Liver (tissue), 8 donors: ENCODE measurements at regions not wholly inside any gene's neighbourhood (a gene's known extent, or its start where the extent isn't known, plus 50 kb on each side); places are given as distances from the start of the nearest gene placed in this dataset.

Source experiments
- DNase-seq: peaks from one replicate; pipeline ENCODE4 v3.0.0-alpha.2; 2017; ENCODE audit warnings: low spot score
- H3K27ac ChIP-seq, 2 donors: one replicate each; pipeline ENCODE4 v1.7.0; 2013; ENCODE audit warnings: inconsistent platforms in 2 of 2, low read length in 2 of 2, control low read depth in 1 of 2, low read depth in 1 of 2, mild to moderate bottlenecking in 1 of 2
- H3K27me3 ChIP-seq, 4 donors: one replicate each; pipeline versions ENCODE4 v1.6.1 to v1.7.0; 2013; ENCODE audit warnings: low read length in 3 of 4, inconsistent platforms in 1 of 4, mild to moderate bottlenecking in 1 of 4, moderate library complexity in 1 of 4; ENCODE audit not compliant: control insufficient read depth in 4 of 4, insufficient read depth in 4 of 4
- H3K36me3 ChIP-seq, 4 donors: one replicate each; pipeline versions ENCODE4 v1.6.1 to v1.7.0; 2013; ENCODE audit warnings: low read length in 3 of 4, mild to moderate bottlenecking in 3 of 4, low read depth in 1 of 4, moderate library complexity in 1 of 4; ENCODE audit not compliant: control insufficient read depth in 4 of 4, insufficient read depth in 3 of 4
- H3K4me1 ChIP-seq, 4 donors: one replicate each; pipeline versions ENCODE4 v1.6.1 to v1.7.0; 2013; ENCODE audit warnings: low read length in 3 of 4, mild to moderate bottlenecking in 3 of 4, moderate library complexity in 1 of 4; ENCODE audit not compliant: control insufficient read depth in 4 of 4, insufficient read depth in 4 of 4
- H3K4me3 ChIP-seq, 3 donors: one replicate each; pipeline versions ENCODE4 v1.6.1 to v1.7.0; 2013; ENCODE audit warnings: low read length in 3 of 3, control low read depth in 1 of 3, low read depth in 1 of 3, mild to moderate bottlenecking in 1 of 3
- H3K9ac ChIP-seq, 2 donors: one replicate each; pipeline ENCODE4 v1.7.0; 2013; ENCODE audit warnings: low read length in 2 of 2, mild to moderate bottlenecking in 2 of 2, moderate library complexity in 2 of 2, control low read depth in 1 of 2, low read depth in 1 of 2
- H3K9me3 ChIP-seq, 4 donors: one replicate each; pipeline versions ENCODE4 v1.6.1 to v1.7.0; 2013; ENCODE audit warnings: low read length in 3 of 4; ENCODE audit not compliant: control insufficient read depth in 4 of 4
- EGR1 ChIP-seq, 2 donors: IDR thresholded peaks; 2 replicates each; pipeline ENCODE4 v1.6.1; 2016 to 2018; ENCODE audit warnings: antibody characterized with exemption in 2 of 2, low read depth in 2 of 2
- FOXA1 ChIP-seq: IDR thresholded peaks from 2 replicates; pipeline ENCODE4 v1.6.1; 2016; ENCODE audit warnings: antibody characterized with exemption
- FOXA2 ChIP-seq: IDR thresholded peaks from 2 replicates; pipeline ENCODE4 v1.6.1; 2016; ENCODE audit warnings: antibody characterized with exemption
- GABPA ChIP-seq, 2 donors: IDR thresholded peaks in 1 of 2; conservative IDR thresholded peaks in 1 of 2; 2 replicates each; pipeline ENCODE4 v1.6.1; 2016; ENCODE audit warnings: antibody characterized with exemption in 2 of 2, mild to moderate bottlenecking in 1 of 2, moderate library complexity in 1 of 2
- HNF4A ChIP-seq, 2 donors: conservative IDR thresholded peaks; 2 replicates each; pipeline ENCODE4 v1.6.1; 2016; ENCODE audit warnings: antibody characterized with exemption in 2 of 2, mild to moderate bottlenecking in 2 of 2
- HNF4G ChIP-seq: IDR thresholded peaks from 2 replicates; pipeline ENCODE4 v1.6.1; 2016; ENCODE audit warnings: antibody characterized with exemption
- JUND ChIP-seq, 2 donors: IDR thresholded peaks; 2 replicates each; pipeline ENCODE4 v1.6.1; 2016; ENCODE audit warnings: antibody characterized with exemption in 2 of 2
- NR2F2 ChIP-seq: IDR thresholded peaks from 2 replicates; pipeline ENCODE4 v1.6.1; 2016; ENCODE audit warnings: antibody characterized with exemption
- RAD21 ChIP-seq, 2 donors: IDR thresholded peaks; 2 replicates each; pipeline ENCODE4 v1.6.1; 2016; ENCODE audit warnings: antibody characterized with exemption in 2 of 2, mild to moderate bottlenecking in 2 of 2
- RXRA ChIP-seq, 2 donors: IDR thresholded peaks; 2 replicates each; pipeline ENCODE4 v1.6.1; 2017 to 2018; ENCODE audit warnings: antibody characterized with exemption in 2 of 2, mild to moderate bottlenecking in 1 of 2
- SP1 ChIP-seq: IDR thresholded peaks from 2 replicates; pipeline ENCODE4 v1.6.1; 2018; ENCODE audit warnings: antibody characterized with exemption, mild to moderate bottlenecking
- TAF1 ChIP-seq: conservative IDR thresholded peaks from 2 replicates; pipeline ENCODE4 v1.6.1; 2016; ENCODE audit warnings: antibody characterized with exemption, mild to moderate bottlenecking
- YY1 ChIP-seq: IDR thresholded peaks from 2 replicates; pipeline ENCODE4 v1.6.1; 2016; ENCODE audit warnings: antibody characterized with exemption, mild to moderate bottlenecking
- WGBS: extraction: QIAGEN DNeasy Blood & Tissue Kit; methylation state at CpG from one replicate; pipeline ENCODE4 v1.1.7; 2013; 5-methylcytosine and 5-hydroxymethylcytosine counted together
- TF ChIP-seq, protein P1 (sequence below): IDR thresholded peaks from 2 replicates; pipeline ENCODE4 v1.6.1; 2016; ENCODE audit warnings: antibody characterized with exemption
- TF ChIP-seq, protein P2 (sequence below): IDR thresholded peaks from 2 replicates; pipeline ENCODE4 v1.6.1; 2016; ENCODE audit warnings: antibody characterized with exemption
- TF ChIP-seq, protein P3 (sequence below): IDR thresholded peaks from 2 replicates; pipeline ENCODE4 v1.6.1; 2016; ENCODE audit warnings: antibody characterized with exemption, mild to moderate bottlenecking
- TF ChIP-seq, protein P4 (sequence below): fragments of 150-350 bp; IDR thresholded peaks from 2 replicates; pipeline ENCODE4 v1.5.1; 2017; ENCODE audit warnings: improper control_type of control experiment, low read depth, low read length; ENCODE audit not compliant: missing input control
- donor health status: healthy.
- donor health status: healthy.
- donor health status: healthy.
- donor health status: healthy.
- donor health status: healthy.

DNA sequence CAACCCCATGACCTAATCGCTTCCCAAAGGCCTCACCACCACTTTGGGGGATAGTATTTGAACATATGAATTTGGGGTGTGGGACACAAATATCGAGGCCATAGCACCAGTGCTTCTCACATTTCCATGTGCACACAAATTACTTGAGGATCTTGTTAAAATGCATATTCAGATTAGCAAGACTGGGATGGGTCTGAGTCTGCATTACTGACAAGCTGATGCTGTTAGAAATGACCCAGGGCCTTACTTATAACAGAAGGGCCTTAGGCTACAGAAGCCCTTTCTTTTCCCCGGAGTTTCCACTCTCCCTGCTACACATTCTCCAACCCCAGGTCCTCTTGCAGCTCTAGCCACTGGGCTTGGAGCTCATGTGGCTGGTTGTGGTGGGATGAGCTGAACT, 141.5 kb upstream of the LRFN2 start:
- Histone ChIP-seq H3K4me1 (no peaks in the 10 kb centered on the region), H3K9ac (no peak overlapping the region), H3K4me3 (no peak overlapping the region), H3K27ac (no peak overlapping the region), H3K36me3 (no peaks in the 10 kb centered on the region), H3K9me3 (no peaks in the 10 kb centered on the region), H3K27me3 (no peaks in the 10 kb centered on the region)
- no peak for TF ChIP-seq HNF4G
- TF ChIP-seq, protein P1, sequence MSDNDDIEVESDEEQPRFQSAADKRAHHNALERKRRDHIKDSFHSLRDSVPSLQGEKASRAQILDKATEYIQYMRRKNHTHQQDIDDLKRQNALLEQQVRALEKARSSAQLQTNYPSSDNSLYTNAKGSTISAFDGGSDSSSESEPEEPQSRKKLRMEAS: no peak
- TF ChIP-seq FOXA2: no peak
- TF ChIP-seq, protein P2, sequence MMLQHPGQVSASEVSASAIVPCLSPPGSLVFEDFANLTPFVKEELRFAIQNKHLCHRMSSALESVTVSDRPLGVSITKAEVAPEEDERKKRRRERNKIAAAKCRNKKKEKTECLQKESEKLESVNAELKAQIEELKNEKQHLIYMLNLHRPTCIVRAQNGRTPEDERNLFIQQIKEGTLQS: no peak
- no peak for TF ChIP-seq EGR1 (IDR thresholded peaks at IDR 0.05; ENCODE audit: low read depth in 2 of 2)
- TF ChIP-seq RXRA (IDR thresholded peaks at IDR 0.05): no peak
- TF ChIP-seq, protein P3, sequence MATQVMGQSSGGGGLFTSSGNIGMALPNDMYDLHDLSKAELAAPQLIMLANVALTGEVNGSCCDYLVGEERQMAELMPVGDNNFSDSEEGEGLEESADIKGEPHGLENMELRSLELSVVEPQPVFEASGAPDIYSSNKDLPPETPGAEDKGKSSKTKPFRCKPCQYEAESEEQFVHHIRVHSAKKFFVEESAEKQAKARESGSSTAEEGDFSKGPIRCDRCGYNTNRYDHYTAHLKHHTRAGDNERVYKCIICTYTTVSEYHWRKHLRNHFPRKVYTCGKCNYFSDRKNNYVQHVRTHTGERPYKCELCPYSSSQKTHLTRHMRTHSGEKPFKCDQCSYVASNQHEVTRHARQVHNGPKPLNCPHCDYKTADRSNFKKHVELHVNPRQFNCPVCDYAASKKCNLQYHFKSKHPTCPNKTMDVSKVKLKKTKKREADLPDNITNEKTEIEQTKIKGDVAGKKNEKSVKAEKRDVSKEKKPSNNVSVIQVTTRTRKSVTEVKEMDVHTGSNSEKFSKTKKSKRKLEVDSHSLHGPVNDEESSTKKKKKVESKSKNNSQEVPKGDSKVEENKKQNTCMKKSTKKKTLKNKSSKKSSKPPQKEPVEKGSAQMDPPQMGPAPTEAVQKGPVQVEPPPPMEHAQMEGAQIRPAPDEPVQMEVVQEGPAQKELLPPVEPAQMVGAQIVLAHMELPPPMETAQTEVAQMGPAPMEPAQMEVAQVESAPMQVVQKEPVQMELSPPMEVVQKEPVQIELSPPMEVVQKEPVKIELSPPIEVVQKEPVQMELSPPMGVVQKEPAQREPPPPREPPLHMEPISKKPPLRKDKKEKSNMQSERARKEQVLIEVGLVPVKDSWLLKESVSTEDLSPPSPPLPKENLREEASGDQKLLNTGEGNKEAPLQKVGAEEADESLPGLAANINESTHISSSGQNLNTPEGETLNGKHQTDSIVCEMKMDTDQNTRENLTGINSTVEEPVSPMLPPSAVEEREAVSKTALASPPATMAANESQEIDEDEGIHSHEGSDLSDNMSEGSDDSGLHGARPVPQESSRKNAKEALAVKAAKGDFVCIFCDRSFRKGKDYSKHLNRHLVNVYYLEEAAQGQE: no peak
- no peak for TF ChIP-seq RAD21 (IDR thresholded peaks at IDR 0.05)
- no peak for TF ChIP-seq HNF4A (conservative IDR thresholded peaks at IDR 0.05)
- TF ChIP-seq JUND (IDR thresholded peaks at IDR 0.05): no peak
- TF ChIP-seq SP1: no peak
- no peak for TF ChIP-seq FOXA1
- DNase-seq: no peak
- WGBS: 90% methylated on average over 3 of the region's 3 CpGs

DNA sequence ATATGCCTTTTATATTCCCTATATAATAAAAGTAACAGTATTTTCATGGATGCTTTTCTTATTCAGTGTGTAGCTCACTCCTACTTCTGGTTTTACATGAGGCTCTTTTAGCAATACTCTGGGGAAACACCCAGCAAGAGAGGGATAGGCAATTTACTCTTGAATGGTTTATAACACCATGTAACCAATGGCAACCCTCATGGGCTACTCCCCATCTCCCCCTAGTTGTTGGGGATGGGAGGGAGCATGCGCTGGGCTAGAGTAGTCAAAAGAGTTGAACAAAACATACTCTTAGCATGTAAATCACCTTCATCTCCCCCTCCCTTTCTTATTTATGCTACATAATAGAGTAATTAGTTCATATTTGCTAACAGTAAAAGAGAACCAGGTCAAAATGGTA, 140.1 kb upstream of the LRFN2 start:
- DNase-seq: no peak
- 94% methylated on average over 1 of the region's 1 CpG for WGBS
- H3K36me3 ChIP-seq: no peaks in the 10 kb centered on the region
- no peaks in the 10 kb centered on the region for H3K27me3 ChIP-seq
- H3K4me3 ChIP-seq: no peak overlapping the region
- no peaks in the 10 kb centered on the region for H3K4me1 ChIP-seq
- no peaks in the 10 kb centered on the region for H3K9me3 ChIP-seq
- H3K27ac ChIP-seq: no peak overlapping the region
- no peak overlapping the region for H3K9ac ChIP-seq
- TF ChIP-seq FOXA1: no peak
- TF ChIP-seq, protein P4, sequence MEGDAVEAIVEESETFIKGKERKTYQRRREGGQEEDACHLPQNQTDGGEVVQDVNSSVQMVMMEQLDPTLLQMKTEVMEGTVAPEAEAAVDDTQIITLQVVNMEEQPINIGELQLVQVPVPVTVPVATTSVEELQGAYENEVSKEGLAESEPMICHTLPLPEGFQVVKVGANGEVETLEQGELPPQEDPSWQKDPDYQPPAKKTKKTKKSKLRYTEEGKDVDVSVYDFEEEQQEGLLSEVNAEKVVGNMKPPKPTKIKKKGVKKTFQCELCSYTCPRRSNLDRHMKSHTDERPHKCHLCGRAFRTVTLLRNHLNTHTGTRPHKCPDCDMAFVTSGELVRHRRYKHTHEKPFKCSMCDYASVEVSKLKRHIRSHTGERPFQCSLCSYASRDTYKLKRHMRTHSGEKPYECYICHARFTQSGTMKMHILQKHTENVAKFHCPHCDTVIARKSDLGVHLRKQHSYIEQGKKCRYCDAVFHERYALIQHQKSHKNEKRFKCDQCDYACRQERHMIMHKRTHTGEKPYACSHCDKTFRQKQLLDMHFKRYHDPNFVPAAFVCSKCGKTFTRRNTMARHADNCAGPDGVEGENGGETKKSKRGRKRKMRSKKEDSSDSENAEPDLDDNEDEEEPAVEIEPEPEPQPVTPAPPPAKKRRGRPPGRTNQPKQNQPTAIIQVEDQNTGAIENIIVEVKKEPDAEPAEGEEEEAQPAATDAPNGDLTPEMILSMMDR: no peak
- no peak for TF ChIP-seq HNF4A (conservative IDR thresholded peaks at IDR 0.05)
- TF ChIP-seq RXRA (IDR thresholded peaks at IDR 0.05): no peak
- no peak for TF ChIP-seq EGR1 (IDR thresholded peaks at IDR 0.05; ENCODE audit: low read depth in 2 of 2)
- no peak for TF ChIP-seq YY1
- TF ChIP-seq FOXA2: no peak
- no peak for TF ChIP-seq GABPA (IDR thresholded peaks at IDR 0.05 in 1 of 2, conservative IDR thresholded peaks at IDR 0.05 in 1 of 2)
- no peak for TF ChIP-seq RAD21 (IDR thresholded peaks at IDR 0.05)
- TF ChIP-seq, protein P3: no peak
- no peak for TF ChIP-seq TAF1
- TF ChIP-seq NR2F2: no peak
- TF ChIP-seq, protein P1: no peak
